ENCODE measurements at regions not wholly inside any gene's neighbourhood (a gene's known extent, or its start where the extent isn't known, plus 50 kb on each side); places are given as distances from the start of the nearest gene placed in this dataset.

DNA sequence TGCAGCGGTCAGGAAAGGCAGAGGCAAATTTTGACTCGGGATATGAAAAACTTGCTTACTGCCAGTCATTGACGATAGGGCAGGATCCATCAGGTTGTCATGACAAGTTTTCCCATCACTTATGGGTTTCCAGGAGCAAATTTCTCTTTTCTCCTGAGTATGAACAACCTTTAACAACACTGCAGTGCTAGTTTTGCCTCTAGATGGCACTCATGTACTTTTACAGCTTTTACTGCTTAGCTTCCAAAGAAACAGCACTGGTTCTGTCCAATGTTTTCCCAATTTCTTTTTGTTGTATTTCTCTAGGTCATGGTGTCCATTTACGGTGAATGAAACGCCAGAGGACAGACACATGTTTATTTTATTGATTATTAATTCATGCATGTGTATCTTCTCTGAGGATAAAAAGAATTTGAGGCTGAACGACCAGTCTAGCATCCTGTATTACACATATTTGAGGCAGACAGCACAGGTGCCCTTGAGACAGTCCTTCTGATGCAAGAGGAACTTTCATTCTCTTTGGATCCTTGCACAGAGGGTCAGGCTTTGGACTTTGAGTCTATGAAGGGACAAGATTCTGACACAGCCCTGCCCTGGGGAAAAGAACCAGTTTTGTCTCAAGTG lies 112.3 kb upstream of the TRABD2B start:
- H3K27ac ChIP-seq (ENCODE audit: low read depth, low read length): no peak overlapping the region
- no peaks in the 10 kb centered on the region for H3K36me3 ChIP-seq (ENCODE audit: control insufficient read depth in 1 of 2, insufficient read depth in 2 of 2, low read length in 2 of 2)
- H3K4me3 ChIP-seq (ENCODE audit: low read depth in 1 of 2, low read length in 2 of 2): no peak overlapping the region
- no peaks in the 10 kb centered on the region for H3K27me3 ChIP-seq (ENCODE audit: control insufficient read depth in 1 of 2, insufficient read depth in 2 of 2, low read length in 2 of 2)
- no peaks in the 10 kb centered on the region for H3K9me3 ChIP-seq (ENCODE audit: control insufficient read depth in 1 of 2, low read length in 2 of 2)
- no peaks in the 10 kb centered on the region for H3K4me1 ChIP-seq (ENCODE audit: control insufficient read depth in 1 of 2, insufficient read depth in 2 of 2, low read length in 2 of 2)
- H3K9ac ChIP-seq (ENCODE audit: low read depth in 1 of 2, low read length in 2 of 2): no peak overlapping the region

DNA sequence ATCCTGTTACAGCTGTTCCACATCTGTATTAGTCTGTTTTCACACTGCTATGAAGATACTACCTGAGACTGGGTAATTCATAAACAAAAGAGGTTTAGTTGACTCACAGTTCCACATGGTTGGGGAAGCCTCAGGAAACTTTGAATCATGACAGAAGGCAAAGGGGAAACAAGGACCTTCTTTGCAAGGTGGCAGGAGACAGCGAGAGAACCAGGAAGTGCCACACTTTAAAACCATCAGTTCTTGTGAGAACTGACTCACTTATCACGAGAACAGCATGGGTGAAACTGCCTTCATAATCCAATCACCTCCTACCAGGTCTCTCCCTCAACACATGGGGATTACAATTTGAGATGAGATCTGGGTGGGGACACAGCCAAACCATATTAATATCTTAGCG lies 110.3 kb upstream of the TRABD2B start:
- H3K27me3 ChIP-seq (ENCODE audit: control insufficient read depth in 1 of 2, insufficient read depth in 2 of 2, low read length in 2 of 2): no peaks in the 10 kb centered on the region
- no peaks in the 10 kb centered on the region for H3K9me3 ChIP-seq (ENCODE audit: control insufficient read depth in 1 of 2, low read length in 2 of 2)
- H3K4me3 ChIP-seq (ENCODE audit: low read depth in 1 of 2, low read length in 2 of 2): no peak overlapping the region
- no peaks in the 10 kb centered on the region for H3K36me3 ChIP-seq (ENCODE audit: control insufficient read depth in 1 of 2, insufficient read depth in 2 of 2, low read length in 2 of 2)
- H3K27ac ChIP-seq (ENCODE audit: low read depth, low read length): no peak overlapping the region
- H3K4me1 ChIP-seq (ENCODE audit: control insufficient read depth in 1 of 2, insufficient read depth in 2 of 2, low read length in 2 of 2): no peaks in the 10 kb centered on the region
- H3K9ac ChIP-seq (ENCODE audit: low read depth in 1 of 2, low read length in 2 of 2): no peak overlapping the region

DNA sequence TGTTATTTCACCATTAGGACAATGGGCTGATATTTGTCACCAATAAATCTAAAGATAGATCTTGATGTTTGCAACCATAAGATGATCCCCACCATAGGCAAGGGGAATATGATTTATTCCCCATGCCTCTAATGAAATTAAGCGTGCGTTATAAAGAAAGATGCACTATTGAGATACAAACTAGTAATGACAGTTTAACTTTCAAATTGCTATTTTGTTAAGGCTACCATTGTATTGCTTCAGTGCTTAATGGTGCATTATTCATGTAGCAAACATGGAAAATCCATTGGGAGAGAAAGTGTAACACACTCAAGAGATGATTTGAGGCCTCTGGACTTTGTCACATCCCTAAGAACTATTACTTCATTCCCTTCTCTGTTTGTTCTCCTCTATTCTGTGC lies 108.9 kb upstream of the TRABD2B start:
- H3K9me3 ChIP-seq (ENCODE audit: control insufficient read depth in 1 of 2, low read length in 2 of 2): no peaks in the 10 kb centered on the region

DNA sequence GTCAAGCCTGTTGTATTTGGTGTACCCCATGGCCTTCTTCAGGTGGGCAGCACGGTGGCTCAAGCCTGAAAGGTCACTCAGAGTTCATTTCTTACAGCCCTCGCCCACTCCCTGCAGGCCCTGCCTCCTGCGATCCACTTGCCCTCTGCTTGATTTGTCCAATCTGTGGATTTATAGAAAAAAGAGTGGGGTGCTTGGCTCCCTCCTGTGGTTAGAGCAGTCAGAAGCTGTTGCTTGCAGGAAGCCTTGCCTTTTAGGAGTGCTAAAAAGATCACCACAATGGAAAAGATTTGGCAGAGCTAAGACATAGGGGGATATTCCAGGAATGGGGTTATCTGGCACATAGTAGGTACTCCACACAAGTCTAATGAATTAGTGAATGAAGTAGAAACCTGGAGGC lies 108.0 kb upstream of the TRABD2B start:
- H3K36me3 ChIP-seq (ENCODE audit: control insufficient read depth in 1 of 2, insufficient read depth in 2 of 2, low read length in 2 of 2): no peaks in the 10 kb centered on the region
- H3K27me3 ChIP-seq (ENCODE audit: control insufficient read depth in 1 of 2, insufficient read depth in 2 of 2, low read length in 2 of 2): no peaks in the 10 kb centered on the region
- H3K27ac ChIP-seq (ENCODE audit: low read depth, low read length): no peak overlapping the region
- H3K4me1 ChIP-seq (ENCODE audit: control insufficient read depth in 1 of 2, insufficient read depth in 2 of 2, low read length in 2 of 2): no peaks in the 10 kb centered on the region
- H3K9me3 ChIP-seq (ENCODE audit: control insufficient read depth in 1 of 2, low read length in 2 of 2): no peaks in the 10 kb centered on the region
- H3K4me3 ChIP-seq (ENCODE audit: low read depth in 1 of 2, low read length in 2 of 2): no peak overlapping the region
- no peak overlapping the region for H3K9ac ChIP-seq (ENCODE audit: low read depth in 1 of 2, low read length in 2 of 2)

More for the DNA sequence above, 108.9 kb upstream of the TRABD2B start:
- no peak overlapping the region for H3K9ac ChIP-seq (ENCODE audit: low read depth in 1 of 2, low read length in 2 of 2)
- no peaks in the 10 kb centered on the region for H3K27me3 ChIP-seq (ENCODE audit: control insufficient read depth in 1 of 2, insufficient read depth in 2 of 2, low read length in 2 of 2)
- H3K4me3 ChIP-seq (ENCODE audit: low read depth in 1 of 2, low read length in 2 of 2): no peak overlapping the region
- H3K27ac ChIP-seq (ENCODE audit: low read depth, low read length): no peak overlapping the region
- H3K36me3 ChIP-seq (ENCODE audit: control insufficient read depth in 1 of 2, insufficient read depth in 2 of 2, low read length in 2 of 2): no peaks in the 10 kb centered on the region
- H3K4me1 ChIP-seq (ENCODE audit: control insufficient read depth in 1 of 2, insufficient read depth in 2 of 2, low read length in 2 of 2): no peaks in the 10 kb centered on the region

DNA sequence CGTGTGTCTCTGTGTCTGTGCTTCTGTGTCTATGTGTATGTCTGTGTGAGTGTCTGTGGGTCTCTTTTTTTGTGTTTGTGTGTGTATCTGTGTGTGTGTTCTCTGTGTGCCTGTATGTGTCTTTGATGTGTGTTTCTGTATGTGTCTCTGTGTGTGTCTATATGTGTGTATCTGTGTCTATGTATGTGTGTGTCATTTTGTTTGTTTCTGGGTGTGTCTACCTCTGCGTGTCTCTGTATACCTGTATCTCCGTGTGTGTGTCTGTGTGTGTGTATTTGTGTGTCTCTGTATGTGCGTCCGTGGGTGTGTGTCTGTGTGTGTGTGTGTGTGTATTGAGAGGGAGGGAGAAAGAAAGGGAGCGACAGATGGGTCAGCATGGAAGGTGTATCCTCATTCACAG lies 106.3 kb upstream of the TRABD2B start:
- Histone ChIP-seq H3K4me1 (ENCODE audit: control insufficient read depth in 1 of 2, insufficient read depth in 2 of 2, low read length in 2 of 2) (peaks cover 0 to 4% of the 10 kb centered on the region in 2 donors), H3K9ac (ENCODE audit: low read depth in 1 of 2, low read length in 2 of 2) (no peak overlapping the region)

DNA sequence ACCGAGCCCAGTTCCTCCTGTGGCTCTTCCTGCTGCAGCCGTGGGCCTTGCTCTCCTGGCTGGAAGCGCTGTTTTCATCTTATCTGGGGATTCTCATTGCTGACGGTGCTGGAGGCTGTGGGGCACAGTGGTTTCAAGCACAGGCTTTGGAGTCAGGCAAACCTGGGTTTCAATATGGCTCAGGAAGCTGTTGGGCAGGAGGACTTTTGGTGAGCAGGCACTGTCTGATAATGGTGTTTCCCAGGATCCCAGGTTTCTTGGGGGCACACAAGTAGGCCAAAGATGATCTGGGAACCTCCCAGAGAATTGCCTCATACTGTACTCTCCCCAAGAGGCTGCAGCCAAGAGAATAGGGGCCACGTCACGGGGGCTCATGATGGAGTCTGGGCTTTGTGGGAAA lies 105.6 kb upstream of the TRABD2B start:
- Histone ChIP-seq H3K27ac (ENCODE audit: low read depth, low read length) (no peak overlapping the region), H3K36me3 (ENCODE audit: control insufficient read depth in 1 of 2, insufficient read depth in 2 of 2, low read length in 2 of 2) (no peaks in the 10 kb centered on the region), H3K9ac (ENCODE audit: low read depth in 1 of 2, low read length in 2 of 2) (no peak overlapping the region), H3K4me3 (ENCODE audit: low read depth in 1 of 2, low read length in 2 of 2) (no peak overlapping the region), H3K9me3 (ENCODE audit: control insufficient read depth in 1 of 2, low read length in 2 of 2) (no peaks in the 10 kb centered on the region), H3K4me1 (ENCODE audit: control insufficient read depth in 1 of 2, insufficient read depth in 2 of 2, low read length in 2 of 2) (peaks cover 0 to 4% of the 10 kb centered on the region in 2 donors), H3K27me3 (ENCODE audit: control insufficient read depth in 1 of 2, insufficient read depth in 2 of 2, low read length in 2 of 2) (peaks cover 0 to 6% of the 10 kb centered on the region in 2 donors)

More for the DNA sequence above, 106.3 kb upstream of the TRABD2B start:
- H3K27me3 ChIP-seq (ENCODE audit: control insufficient read depth in 1 of 2, insufficient read depth in 2 of 2, low read length in 2 of 2): peaks cover 0 to under 1% of the 10 kb centered on the region in 2 donors
- no peaks in the 10 kb centered on the region for H3K9me3 ChIP-seq (ENCODE audit: control insufficient read depth in 1 of 2, low read length in 2 of 2)
- no peak overlapping the region for H3K27ac ChIP-seq (ENCODE audit: low read depth, low read length)
- H3K36me3 ChIP-seq (ENCODE audit: control insufficient read depth in 1 of 2, insufficient read depth in 2 of 2, low read length in 2 of 2): no peaks in the 10 kb centered on the region
- H3K4me3 ChIP-seq (ENCODE audit: low read depth in 1 of 2, low read length in 2 of 2): no peak overlapping the region

DNA sequence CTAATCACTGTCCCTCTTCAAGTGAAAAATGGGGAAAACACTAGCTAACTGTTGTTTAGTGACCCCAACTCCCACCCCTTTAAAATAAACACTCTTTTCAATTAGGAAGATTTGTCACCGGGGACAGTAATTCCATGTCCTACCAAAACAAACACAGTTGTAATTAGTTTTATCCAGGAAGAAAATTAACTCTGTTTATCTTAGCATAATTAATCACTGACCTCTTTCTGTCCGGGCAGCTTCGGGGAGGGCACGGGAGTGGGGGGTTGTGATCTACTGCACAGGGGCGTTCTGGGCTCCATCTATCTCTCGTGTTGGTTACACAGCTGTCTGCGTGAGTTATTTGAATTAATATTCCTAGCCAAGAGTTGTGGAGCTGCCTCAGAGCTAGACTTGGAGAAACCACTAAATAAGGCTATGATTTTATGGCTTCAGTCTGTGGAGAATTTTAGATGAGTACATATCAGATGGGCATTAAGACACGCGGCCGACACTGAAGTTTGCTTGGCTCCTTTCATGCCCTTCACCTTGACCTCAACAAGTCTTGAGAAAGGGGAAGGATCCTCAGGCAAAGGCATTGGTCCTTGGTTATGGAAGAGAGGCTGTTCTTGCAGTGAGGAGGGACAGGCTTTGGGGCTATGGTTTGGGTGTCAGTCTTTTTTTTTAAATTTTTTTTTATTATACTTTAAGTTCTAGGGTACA lies 102.0 kb upstream of the TRABD2B start:
- no peaks in the 10 kb centered on the region for H3K36me3 ChIP-seq (ENCODE audit: control insufficient read depth in 1 of 2, insufficient read depth in 2 of 2, low read length in 2 of 2)
- H3K9ac ChIP-seq (ENCODE audit: low read depth in 1 of 2, low read length in 2 of 2): no peak overlapping the region
- H3K27ac ChIP-seq (ENCODE audit: low read depth, low read length): no peak overlapping the region
- no peak overlapping the region for H3K4me3 ChIP-seq (ENCODE audit: low read depth in 1 of 2, low read length in 2 of 2)
- H3K27me3 ChIP-seq (ENCODE audit: control insufficient read depth in 1 of 2, insufficient read depth in 2 of 2, low read length in 2 of 2): peaks cover 0 to 6% of the 10 kb centered on the region in 2 donors
- peaks cover 0 to 4% of the 10 kb centered on the region in 2 donors for H3K4me1 ChIP-seq (ENCODE audit: control insufficient read depth in 1 of 2, insufficient read depth in 2 of 2, low read length in 2 of 2)
- no peaks in the 10 kb centered on the region for H3K9me3 ChIP-seq (ENCODE audit: control insufficient read depth in 1 of 2, low read length in 2 of 2)

DNA sequence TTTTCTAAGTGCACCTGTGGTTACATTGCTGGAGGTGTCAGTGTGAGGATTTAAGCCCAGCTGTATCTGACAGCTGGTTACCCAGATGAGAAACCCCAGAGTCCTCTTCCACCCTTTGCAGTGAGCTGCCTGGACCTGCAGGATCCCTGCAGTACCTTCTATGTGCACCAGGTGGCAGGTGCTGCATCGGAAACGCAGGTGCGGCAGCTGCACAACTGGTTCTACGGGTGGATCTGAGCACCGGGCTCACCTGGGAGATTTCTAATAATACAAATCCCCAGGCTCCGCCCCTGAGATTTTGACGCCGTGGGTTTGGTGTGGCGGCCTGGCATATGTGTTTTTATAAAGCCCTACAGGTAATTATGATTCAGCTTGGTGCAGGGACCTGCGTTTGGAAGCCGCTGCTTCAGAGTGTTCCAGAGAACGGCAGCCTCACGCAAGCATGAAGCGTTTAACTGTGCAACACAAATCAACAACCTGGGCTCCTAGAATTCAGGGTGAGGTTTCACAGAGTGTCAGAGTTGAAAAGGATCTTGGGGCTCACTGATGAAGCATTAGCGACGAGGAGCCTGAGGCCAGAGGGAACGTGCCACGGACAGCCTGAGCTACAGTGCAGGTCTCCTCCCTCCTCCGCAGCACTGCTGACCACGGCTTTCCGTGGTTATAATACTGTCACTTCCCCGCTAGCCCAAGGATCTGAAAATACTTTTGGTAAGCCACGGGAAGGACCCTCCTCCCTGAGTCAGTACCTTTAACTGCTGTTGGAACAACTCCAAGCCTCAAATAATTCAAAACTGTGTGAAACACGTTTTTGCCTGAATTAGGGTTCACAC lies 96.7 kb upstream of the TRABD2B start:
- H3K9ac ChIP-seq (ENCODE audit: low read depth in 1 of 2, low read length in 2 of 2): no peak overlapping the region
- no peak overlapping the region for H3K27ac ChIP-seq (ENCODE audit: low read depth, low read length)
- peaks cover 7 to 9% of the 10 kb centered on the region in 2 donors for H3K4me1 ChIP-seq (ENCODE audit: control insufficient read depth in 1 of 2, insufficient read depth in 2 of 2, low read length in 2 of 2)
- H3K27me3 ChIP-seq (ENCODE audit: control insufficient read depth in 1 of 2, insufficient read depth in 2 of 2, low read length in 2 of 2): peaks cover 0 to 6% of the 10 kb centered on the region in 2 donors
- H3K36me3 ChIP-seq (ENCODE audit: control insufficient read depth in 1 of 2, insufficient read depth in 2 of 2, low read length in 2 of 2): no peaks in the 10 kb centered on the region
- H3K4me3 ChIP-seq (ENCODE audit: low read depth in 1 of 2, low read length in 2 of 2): peak overlapping the region; percentile 16 to 48
- no peaks in the 10 kb centered on the region for H3K9me3 ChIP-seq (ENCODE audit: control insufficient read depth in 1 of 2, low read length in 2 of 2)

DNA sequence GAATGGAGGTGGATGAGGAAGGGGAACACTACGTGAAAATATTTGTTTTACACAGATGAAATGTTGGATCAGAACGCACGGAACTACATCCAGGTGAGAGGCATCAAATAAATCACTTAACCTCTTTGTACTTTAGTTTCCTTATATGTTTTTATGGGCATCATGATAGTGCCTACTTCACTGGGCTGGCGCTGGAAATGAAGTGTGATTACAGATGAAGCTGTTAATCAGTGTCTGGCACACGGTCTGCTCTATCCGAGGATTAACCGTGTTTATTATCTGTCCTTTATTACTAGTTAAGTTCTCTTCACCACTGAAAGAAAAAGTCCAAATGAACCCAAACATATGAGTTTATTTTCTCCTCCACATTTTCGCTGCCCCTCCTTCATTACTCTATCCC lies 96.0 kb upstream of the TRABD2B start:
- Histone ChIP-seq H3K36me3 (ENCODE audit: control insufficient read depth in 1 of 2, insufficient read depth in 2 of 2, low read length in 2 of 2) (no peaks in the 10 kb centered on the region), H3K4me1 (ENCODE audit: control insufficient read depth in 1 of 2, insufficient read depth in 2 of 2, low read length in 2 of 2) (peaks cover 7 to 9% of the 10 kb centered on the region in 2 donors), H3K9ac (ENCODE audit: low read depth in 1 of 2, low read length in 2 of 2) (no peak overlapping the region), H3K9me3 (ENCODE audit: control insufficient read depth in 1 of 2, low read length in 2 of 2) (no peaks in the 10 kb centered on the region), H3K4me3 (ENCODE audit: low read depth in 1 of 2, low read length in 2 of 2) (no peak overlapping the region), H3K27me3 (ENCODE audit: control insufficient read depth in 1 of 2, insufficient read depth in 2 of 2, low read length in 2 of 2) (peaks cover 0 to 3% of the 10 kb centered on the region in 2 donors), H3K27ac (ENCODE audit: low read depth, low read length) (no peak overlapping the region)

DNA sequence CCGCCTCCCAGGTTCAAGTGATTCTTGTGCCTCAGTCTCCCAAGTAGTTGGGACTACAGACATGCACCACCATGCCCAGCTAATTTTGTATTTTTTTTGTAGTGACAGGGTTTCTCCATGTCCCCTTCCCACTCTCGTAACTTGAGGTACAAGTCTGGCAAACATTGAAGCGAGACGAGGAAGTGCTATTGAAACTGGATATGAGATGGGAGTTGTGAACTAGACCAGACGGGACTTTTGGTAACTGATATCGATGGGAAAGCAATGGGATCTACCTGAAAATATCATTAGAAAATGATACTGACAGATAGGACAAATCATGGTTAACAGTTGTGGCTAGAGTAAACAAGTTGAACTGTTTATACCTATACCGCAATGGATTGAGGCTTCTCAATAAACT lies 95.2 kb upstream of the TRABD2B start:
- Histone ChIP-seq H3K9me3 (ENCODE audit: control insufficient read depth in 1 of 2, low read length in 2 of 2) (no peaks in the 10 kb centered on the region), H3K27me3 (ENCODE audit: control insufficient read depth in 1 of 2, insufficient read depth in 2 of 2, low read length in 2 of 2) (no peaks in the 10 kb centered on the region), H3K27ac (ENCODE audit: low read depth, low read length) (no peak overlapping the region), H3K9ac (ENCODE audit: low read depth in 1 of 2, low read length in 2 of 2) (no peak overlapping the region), H3K4me3 (ENCODE audit: low read depth in 1 of 2, low read length in 2 of 2) (no peak overlapping the region), H3K36me3 (ENCODE audit: control insufficient read depth in 1 of 2, insufficient read depth in 2 of 2, low read length in 2 of 2) (no peaks in the 10 kb centered on the region), H3K4me1 (ENCODE audit: control insufficient read depth in 1 of 2, insufficient read depth in 2 of 2, low read length in 2 of 2) (peaks cover 7 to 9% of the 10 kb centered on the region in 2 donors)

Measured in duodenal mucosa (tissue), 2 donors.